ENCODE measurements at regions not wholly inside any gene's neighbourhood (a gene's known extent, or its start where the extent isn't known, plus 50 kb on each side); places are given as distances from the start of the nearest gene placed in this dataset.
A peak's percentile ranks its signal among the peaks of the same experiment; 100 is the strongest.

DNA sequence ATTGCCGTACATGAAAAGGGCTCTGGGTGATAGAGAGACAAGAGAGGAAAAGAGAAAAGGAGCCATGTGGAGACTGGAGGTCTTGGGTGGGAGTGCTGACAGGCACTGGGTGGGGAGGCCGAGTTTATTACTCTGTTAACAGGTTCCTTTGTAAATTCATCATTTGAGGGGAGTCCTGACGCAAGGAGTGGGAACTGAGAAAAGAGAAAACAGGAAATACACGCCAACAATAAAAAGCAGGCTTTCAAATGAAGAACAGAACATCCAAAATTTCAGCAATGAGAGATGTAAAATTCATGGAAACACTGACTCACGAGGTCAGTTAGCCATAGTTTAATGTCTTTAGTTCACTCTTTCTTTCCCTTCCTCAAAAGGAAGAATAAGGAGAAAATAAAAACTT is 342.8 kb downstream of the TMEM167A start:
- Histone ChIP-seq H3K4me2 (ENCODE audit: low read depth, low read length, poor library complexity, severe bottlenecking) (peak overlapping the region; percentile 72), H2AFZ (ENCODE audit: low read length) (no peak overlapping the region), H3F3A (ENCODE audit: low read depth) (peaks cover 6% of the 10 kb centered on the region; the same call in 1 of the 2 replicates), H3K4me3 (ENCODE audit: low read length, poor library complexity, severe bottlenecking) (no peak overlapping the region), H3K79me2 (ENCODE audit: insufficient read depth, low read length) (no peaks in the 10 kb centered on the region), H4K20me1 (ENCODE audit: insufficient read depth, low read length, poor library complexity, severe bottlenecking) (no peaks in the 10 kb centered on the region), H3K27me3 (ENCODE audit: insufficient read depth, low read length, poor library complexity, severe bottlenecking) (no peaks in the 10 kb centered on the region), H3K9me3 (ENCODE audit: insufficient read depth, low read depth, low read length) (no peaks in the 10 kb centered on the region), H3K9ac (ENCODE audit: low read depth, low read length, poor library complexity, severe bottlenecking) (no peak overlapping the region), H3K4me1 (ENCODE audit: insufficient read depth, low read length, poor library complexity, severe bottlenecking) (peaks cover 21% of the 10 kb centered on the region), H3K9me2 (replicated peaks; ENCODE audit: low read depth, low read length) (no peaks in the 10 kb centered on the region), H3K36me3 (ENCODE audit: insufficient read depth, low read length) (no peaks in the 10 kb centered on the region)
- TF ChIP-seq CTCF (conservative IDR thresholded peaks at IDR 0.05; ENCODE audit: low read length) (no peak), EZH2phosphoT487 (IDR thresholded peaks at IDR 0.05; ENCODE audit: borderline replicate concordance) (no peak)

DNA sequence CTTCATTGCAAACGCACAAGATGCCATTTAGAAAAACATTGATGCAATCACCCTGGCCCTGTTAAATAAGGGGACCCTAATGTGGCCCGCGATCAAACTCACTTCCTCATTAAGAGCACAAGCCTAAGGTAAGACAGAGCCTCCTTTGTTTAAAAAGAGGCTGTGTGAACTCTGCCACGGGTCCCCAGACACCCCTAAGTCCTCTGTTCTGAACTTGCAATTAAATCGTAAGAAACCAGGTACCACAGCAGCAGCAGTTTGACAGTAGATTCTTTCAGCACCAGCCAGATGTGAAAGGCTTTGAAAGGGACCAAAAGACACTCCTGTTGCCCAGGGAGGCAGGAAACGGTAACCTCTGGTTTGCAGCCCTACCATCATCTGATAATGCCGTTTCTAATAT is 346.3 kb downstream of the TMEM167A start:
- no peaks in the 10 kb centered on the region for H3K9me2 ChIP-seq (replicated peaks; ENCODE audit: low read depth, low read length)
- H3K4me1 ChIP-seq (ENCODE audit: insufficient read depth, low read length, poor library complexity, severe bottlenecking) = peaks cover 19% of the 10 kb centered on the region
- H2AFZ ChIP-seq (ENCODE audit: low read length) = peak overlapping the region; percentile 2; the same call in 1 of the 2 replicates
- H3F3A ChIP-seq (ENCODE audit: low read depth) = peaks cover 6% of the 10 kb centered on the region; the same call in 1 of the 2 replicates
- H3K4me3 ChIP-seq (ENCODE audit: low read length, poor library complexity, severe bottlenecking) = no peak overlapping the region
- H3K27me3 ChIP-seq (ENCODE audit: insufficient read depth, low read length, poor library complexity, severe bottlenecking) = no peaks in the 10 kb centered on the region
- no peaks in the 10 kb centered on the region for H3K79me2 ChIP-seq (ENCODE audit: insufficient read depth, low read length)
- no peaks in the 10 kb centered on the region for H4K20me1 ChIP-seq (ENCODE audit: insufficient read depth, low read length, poor library complexity, severe bottlenecking)
- H3K9me3 ChIP-seq (ENCODE audit: insufficient read depth, low read depth, low read length) = no peaks in the 10 kb centered on the region
- no peak overlapping the region for H3K4me2 ChIP-seq (ENCODE audit: low read depth, low read length, poor library complexity, severe bottlenecking)
- H3K9ac ChIP-seq (ENCODE audit: low read depth, low read length, poor library complexity, severe bottlenecking) = no peak overlapping the region
- no peak for TF ChIP-seq CTCF (conservative IDR thresholded peaks at IDR 0.05; ENCODE audit: low read length)
- no peak for TF ChIP-seq EZH2phosphoT487 (IDR thresholded peaks at IDR 0.05; ENCODE audit: borderline replicate concordance)
- no peaks in the 10 kb centered on the region for H3K36me3 ChIP-seq (ENCODE audit: insufficient read depth, low read length)

DNA sequence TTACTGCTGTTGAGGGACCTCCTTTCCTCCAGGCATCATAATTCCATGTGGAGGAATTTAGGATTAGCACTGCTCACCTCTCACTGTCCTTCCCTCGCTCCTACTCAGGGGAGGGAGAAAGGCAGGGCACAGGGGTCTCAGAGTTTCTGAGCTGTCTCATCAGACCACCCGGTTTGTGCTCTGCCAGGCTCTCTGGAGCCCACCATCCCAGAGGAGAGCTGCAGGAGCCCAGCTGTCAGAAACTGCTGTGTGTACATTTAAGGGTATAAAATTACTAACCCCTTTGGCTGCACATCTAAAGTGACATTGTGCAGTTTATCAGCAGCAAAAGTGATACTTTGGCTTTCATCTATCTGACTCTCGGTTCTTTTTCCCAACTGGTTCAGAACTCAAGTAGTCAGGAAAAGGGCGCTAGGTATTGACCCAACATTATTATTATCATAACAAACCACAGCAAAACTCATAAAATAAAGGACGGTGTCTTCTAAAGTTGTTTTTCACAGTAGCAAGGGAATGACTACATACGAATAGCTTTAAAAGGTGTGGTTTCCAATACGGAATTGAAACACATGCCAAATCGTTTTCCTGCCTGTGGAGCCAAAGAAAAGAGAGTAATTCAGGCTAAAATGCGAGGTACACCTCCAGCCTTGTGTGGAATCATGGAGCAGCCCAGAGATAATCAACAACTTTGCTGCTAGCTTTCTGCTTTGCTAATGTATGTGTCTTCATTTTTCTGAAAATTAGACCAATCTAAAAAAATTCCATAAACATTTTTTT is 348.1 kb downstream of the TMEM167A start:
- Histone ChIP-seq H3K9me3 (ENCODE audit: insufficient read depth, low read depth, low read length) (no peaks in the 10 kb centered on the region), H3K27me3 (ENCODE audit: insufficient read depth, low read length, poor library complexity, severe bottlenecking) (no peaks in the 10 kb centered on the region), H3K9ac (ENCODE audit: low read depth, low read length, poor library complexity, severe bottlenecking) (no peak overlapping the region), H3K79me2 (ENCODE audit: insufficient read depth, low read length) (no peaks in the 10 kb centered on the region), H3K4me3 (ENCODE audit: low read length, poor library complexity, severe bottlenecking) (no peak overlapping the region), H3K4me2 (ENCODE audit: low read depth, low read length, poor library complexity, severe bottlenecking) (no peak overlapping the region), H3K9me2 (replicated peaks; ENCODE audit: low read depth, low read length) (no peaks in the 10 kb centered on the region), H4K20me1 (ENCODE audit: insufficient read depth, low read length, poor library complexity, severe bottlenecking) (no peaks in the 10 kb centered on the region), H3F3A (ENCODE audit: low read depth) (no peaks in the 10 kb centered on the region), H3K4me1 (ENCODE audit: insufficient read depth, low read length, poor library complexity, severe bottlenecking) (peaks cover 1% of the 10 kb centered on the region), H3K36me3 (ENCODE audit: insufficient read depth, low read length) (no peaks in the 10 kb centered on the region), H2AFZ (ENCODE audit: low read length) (no peak overlapping the region)
- TF ChIP-seq EZH2phosphoT487 (IDR thresholded peaks at IDR 0.05; ENCODE audit: borderline replicate concordance) = no peak
- TF ChIP-seq CTCF (conservative IDR thresholded peaks at IDR 0.05; ENCODE audit: low read length) = no peak

All from Loucy (cell line).